ENCODE measurements at regions not wholly inside any gene's neighbourhood (a gene's known extent, or its start where the extent isn't known, plus 50 kb on each side); places are given as distances from the start of the nearest gene placed in this dataset.

GRCh38 chr2:41540272-41540998 is 507.4 kb upstream of the PKDCC start:
- Histone ChIP-seq H3K9me3 (ENCODE audit: low read length) (no peaks in the 10 kb centered on the region), H3K4me1 (ENCODE audit: insufficient read depth, low read length, poor library complexity, severe bottlenecking) (no peaks in the 10 kb centered on the region), H3K79me2 (ENCODE audit: insufficient read depth, low read depth, low read length) (no peaks in the 10 kb centered on the region), H3K27ac (ENCODE audit: low read depth, low read length, poor library complexity, severe bottlenecking) (no peak overlapping the region), H3K36me3 (ENCODE audit: insufficient read depth, low read length) (no peaks in the 10 kb centered on the region), H2AFZ (ENCODE audit: low read length) (no peak overlapping the region), H4K20me1 (ENCODE audit: insufficient read depth, low read length) (no peaks in the 10 kb centered on the region), H3K9me2 (ENCODE audit: insufficient read depth, low read length) (no peaks in the 10 kb centered on the region), H3K4me3 (ENCODE audit: low read depth, low read length, poor library complexity, severe bottlenecking) (no peak overlapping the region), H3K4me2 (ENCODE audit: low read length) (no peak overlapping the region)
- POLR2A ChIA-PET: no interaction called here
- DNase-seq (ENCODE audit: low spot score): no peak
- intact Hi-C loops (cut with micrococcal nuclease; ENCODE audit: unreplicated experiment): no loop called here
- no peak for TF ChIP-seq EZH2phosphoT487 (IDR thresholded peaks at IDR 0.05; ENCODE audit: borderline replicate concordance, low read depth, low read length)
- TF ChIP-seq, protein P1, sequence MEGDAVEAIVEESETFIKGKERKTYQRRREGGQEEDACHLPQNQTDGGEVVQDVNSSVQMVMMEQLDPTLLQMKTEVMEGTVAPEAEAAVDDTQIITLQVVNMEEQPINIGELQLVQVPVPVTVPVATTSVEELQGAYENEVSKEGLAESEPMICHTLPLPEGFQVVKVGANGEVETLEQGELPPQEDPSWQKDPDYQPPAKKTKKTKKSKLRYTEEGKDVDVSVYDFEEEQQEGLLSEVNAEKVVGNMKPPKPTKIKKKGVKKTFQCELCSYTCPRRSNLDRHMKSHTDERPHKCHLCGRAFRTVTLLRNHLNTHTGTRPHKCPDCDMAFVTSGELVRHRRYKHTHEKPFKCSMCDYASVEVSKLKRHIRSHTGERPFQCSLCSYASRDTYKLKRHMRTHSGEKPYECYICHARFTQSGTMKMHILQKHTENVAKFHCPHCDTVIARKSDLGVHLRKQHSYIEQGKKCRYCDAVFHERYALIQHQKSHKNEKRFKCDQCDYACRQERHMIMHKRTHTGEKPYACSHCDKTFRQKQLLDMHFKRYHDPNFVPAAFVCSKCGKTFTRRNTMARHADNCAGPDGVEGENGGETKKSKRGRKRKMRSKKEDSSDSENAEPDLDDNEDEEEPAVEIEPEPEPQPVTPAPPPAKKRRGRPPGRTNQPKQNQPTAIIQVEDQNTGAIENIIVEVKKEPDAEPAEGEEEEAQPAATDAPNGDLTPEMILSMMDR (conservative IDR thresholded peaks at IDR 0.05; ENCODE audit: low read length): no peak
- CTCF ChIA-PET (ENCODE audit: unreplicated experiment): no interaction called here
- no TSS peak for BruUV-seq (replicated peaks)

- no peak overlapping the region for H3K4me3 ChIP-seq (ENCODE audit: low read depth, low read length, poor library complexity, severe bottlenecking)
- intact Hi-C loops (cut with micrococcal nuclease; ENCODE audit: unreplicated experiment): no loop called here
- ChIA-PET POLR2A (no interaction called here), CTCF (ENCODE audit: unreplicated experiment) (no interaction called here)
- DNase-seq (ENCODE audit: low spot score): no peak
- TF ChIP-seq EZH2phosphoT487 (IDR thresholded peaks at IDR 0.05; ENCODE audit: borderline replicate concordance, low read depth, low read length): no peak
- TF ChIP-seq, protein P1 (conservative IDR thresholded peaks at IDR 0.05; ENCODE audit: low read length): no peak
- no peaks in the 10 kb centered on the region for H3K36me3 ChIP-seq (ENCODE audit: insufficient read depth, low read length)
- H3K4me1 ChIP-seq (ENCODE audit: insufficient read depth, low read length, poor library complexity, severe bottlenecking): no peaks in the 10 kb centered on the region
- H3K9me3 ChIP-seq (ENCODE audit: low read length): no peaks in the 10 kb centered on the region
- H3K79me2 ChIP-seq (ENCODE audit: insufficient read depth, low read depth, low read length): no peaks in the 10 kb centered on the region
- no peaks in the 10 kb centered on the region for H4K20me1 ChIP-seq (ENCODE audit: insufficient read depth, low read length)
- BruUV-seq (replicated peaks): no TSS peak
- no peaks in the 10 kb centered on the region for H3K9me2 ChIP-seq (ENCODE audit: insufficient read depth, low read length)
- no peak overlapping the region for H3K27ac ChIP-seq (ENCODE audit: low read depth, low read length, poor library complexity, severe bottlenecking)
- no peak overlapping the region for H3K4me2 ChIP-seq (ENCODE audit: low read length)
- H2AFZ ChIP-seq (ENCODE audit: low read length): no peak overlapping the region
These were observed 504.1 kb upstream of the PKDCC start for GRCh38 chr2:41543726-41544125.

- ChIA-PET POLR2A (no interaction called here), CTCF (ENCODE audit: unreplicated experiment) (no interaction called here)
- H3K4me2 ChIP-seq (ENCODE audit: low read length): no peak overlapping the region
- no peaks in the 10 kb centered on the region for H3K9me2 ChIP-seq (ENCODE audit: insufficient read depth, low read length)
- intact Hi-C loops (cut with micrococcal nuclease; ENCODE audit: unreplicated experiment): no loop called here
- BruUV-seq (replicated peaks): no TSS peak
- H3K4me1 ChIP-seq (ENCODE audit: insufficient read depth, low read length, poor library complexity, severe bottlenecking): no peaks in the 10 kb centered on the region
- TF ChIP-seq EZH2phosphoT487 (IDR thresholded peaks at IDR 0.05; ENCODE audit: borderline replicate concordance, low read depth, low read length): no peak
- TF ChIP-seq, protein P1 (conservative IDR thresholded peaks at IDR 0.05; ENCODE audit: low read length): no peak
- H2AFZ ChIP-seq (ENCODE audit: low read length): no peak overlapping the region
- DNase-seq (ENCODE audit: low spot score): no peak
- no peak overlapping the region for H3K4me3 ChIP-seq (ENCODE audit: low read depth, low read length, poor library complexity, severe bottlenecking)
- no peaks in the 10 kb centered on the region for H3K36me3 ChIP-seq (ENCODE audit: insufficient read depth, low read length)
- H3K27ac ChIP-seq (ENCODE audit: low read depth, low read length, poor library complexity, severe bottlenecking): no peak overlapping the region
- no peaks in the 10 kb centered on the region for H4K20me1 ChIP-seq (ENCODE audit: insufficient read depth, low read length)
- no peaks in the 10 kb centered on the region for H3K79me2 ChIP-seq (ENCODE audit: insufficient read depth, low read depth, low read length)
- no peaks in the 10 kb centered on the region for H3K9me3 ChIP-seq (ENCODE audit: low read length)
These were observed 503.1 kb upstream of the PKDCC start for GRCh38 chr2:41544709-41545108.
